Cardiac fibroblast (primary cell): ENCODE measurements at regions not wholly inside any gene's neighbourhood (a gene's known extent, or its start where the extent isn't known, plus 50 kb on each side); places are given as distances from the start of the nearest gene placed in this dataset.

Experiments
- DNase-seq, 2 donors: peaks; one replicate each; pipeline versions ENCODE4 v3.0.0 to v3.0.0-alpha.2; 2010; ENCODE audit warnings: low read depth in 2 of 2
- H3K4me3 ChIP-seq, 2 donors: replicated peaks in 1 of 2; 1 replicate in 1 of 2; 2 replicates in 1 of 2; pipeline ENCODE4 v1.5.1; 2011; ENCODE audit warnings: low read depth in 2 of 2, low read length in 2 of 2, mild to moderate bottlenecking in 2 of 2, moderate library complexity in 1 of 2
- CTCF ChIP-seq: IDR thresholded peaks from one replicate; pipeline ENCODE4 v1.5.1; 2011; ENCODE audit warnings: low read depth, mild to moderate bottlenecking, low read length, inconsistent platforms

GRCh38 chr4:180189666-180190065 lies 2053.5 kb upstream of the TENM3 start:
- DNase-seq, result no peak
- TF ChIP-seq CTCF, result no peak
- H3K4me3 ChIP-seq, result no peak overlapping the region

- H3K4me3 ChIP-seq, result no peak overlapping the region
- no peak for DNase-seq
- TF ChIP-seq CTCF, result no peak
Observed at GRCh38 chr4:180190382-180190781, 2052.8 kb upstream of the TENM3 start.

GRCh38 chr4:180197471-180197870 lies 2045.7 kb upstream of the TENM3 start:
- no peak for DNase-seq
- no peak for TF ChIP-seq CTCF
- H3K4me3 ChIP-seq, result no peak overlapping the region

- DNase-seq, result no peak
- no peak overlapping the region for H3K4me3 ChIP-seq
- TF ChIP-seq CTCF, result no peak
Observed at GRCh38 chr4:180203349-180203748, 2039.9 kb upstream of the TENM3 start.

GRCh38 chr4:180205276-180205675 lies 2037.9 kb upstream of the TENM3 start:
- TF ChIP-seq CTCF, result no peak
- no peak overlapping the region for H3K4me3 ChIP-seq
- no peak for DNase-seq

- no peak overlapping the region for H3K4me3 ChIP-seq
- no peak for TF ChIP-seq CTCF
- no peak for DNase-seq
Observed at GRCh38 chr4:180207921-180208320, 2035.3 kb upstream of the TENM3 start.

GRCh38 chr4:180217070-180217469 lies 2026.1 kb upstream of the TENM3 start:
- no peak for DNase-seq
- no peak overlapping the region for H3K4me3 ChIP-seq
- TF ChIP-seq CTCF, result no peak
